Stimulated activated naive CD8-positive, alpha-beta T cell treated with anti-CD3 and anti-CD28 coated beads, Interleukin-15, amount 100 ng/mL, for 72 hours (primary cell): ENCODE measurements at regions not wholly inside any gene's neighbourhood (a gene's known extent, or its start where the extent isn't known, plus 50 kb on each side); places are given as distances from the start of the nearest gene placed in this dataset.

Experiments used
- ATAC-seq: fragments of 150-1000 bp; cut with Tn5 transposase; 2 replicates; pipeline ENCODE4 v1.10.0; 2021; ENCODE audit warnings: mild to moderate bottlenecking, moderate library complexity
- DNase-seq, 2 donors: peaks; one replicate each; pipeline ENCODE4 v3.0.0; 2021 to 2022
- H3K27ac Mint-ChIP-seq, 2 donors: one replicate each; pipeline ENCODE4 v1.8.0; 2022; ENCODE audit warnings: mild to moderate bottlenecking in 2 of 2, mixed read lengths in 2 of 2, moderate library complexity in 2 of 2
- H3K27me3 Mint-ChIP-seq: one replicate; pipeline ENCODE4 v1.8.0; 2022; ENCODE audit warnings: mixed read lengths
- H3K4me1 Mint-ChIP-seq: one replicate; pipeline ENCODE4 v1.8.0; 2022; ENCODE audit warnings: mild to moderate bottlenecking, mixed read lengths
- H3K4me3 Mint-ChIP-seq, 2 donors: one replicate each; pipeline ENCODE4 v1.8.0; 2022; ENCODE audit warnings: mild to moderate bottlenecking in 2 of 2, mixed read lengths in 2 of 2, moderate library complexity in 1 of 2
- H3K9me3 Mint-ChIP-seq, 2 donors: one replicate each; pipeline ENCODE4 v1.8.0; 2022; ENCODE audit warnings: mixed read lengths in 2 of 2

GRCh38 chr5:159385536-159385935 lies 55.2 kb upstream of the IL12B start:
- Mint-ChIP-seq H3K4me1 (no peaks in the 10 kb centered on the region), H3K4me3 (no peak overlapping the region), H3K27ac (no peak overlapping the region), H3K9me3 (peaks cover 56 to 86% of the 10 kb centered on the region in 2 donors), H3K27me3 (no peaks in the 10 kb centered on the region)
- DNase-seq (no peak), ATAC-seq (no peak)

- no peak overlapping the region for H3K4me3 Mint-ChIP-seq
- ATAC-seq (no peak), DNase-seq (no peak)
- peaks cover 57 to 82% of the 10 kb centered on the region in 2 donors for H3K9me3 Mint-ChIP-seq
- no peaks in the 10 kb centered on the region for H3K27me3 Mint-ChIP-seq
- H3K4me1 Mint-ChIP-seq = no peaks in the 10 kb centered on the region
- peak overlapping the region in 1 of 2 donors; percentile 1 for H3K27ac Mint-ChIP-seq
These were observed 55.9 kb upstream of the IL12B start for GRCh38 chr5:159386028-159386711.

- Mint-ChIP-seq H3K4me1 (no peaks in the 10 kb centered on the region), H3K27me3 (peaks cover 16% of the 10 kb centered on the region), H3K9me3 (peaks cover 18 to 28% of the 10 kb centered on the region in 2 donors), H3K4me3 (no peak overlapping the region), H3K27ac (no peak overlapping the region)
- no peak for ATAC-seq
- DNase-seq = no peak
These were observed 62.6 kb upstream of the IL12B start for GRCh38 chr5:159392871-159393270.

- Mint-ChIP-seq H3K27me3 (peaks cover 16% of the 10 kb centered on the region), H3K27ac (no peak overlapping the region), H3K4me3 (no peak overlapping the region), H3K4me1 (no peaks in the 10 kb centered on the region), H3K9me3 (peaks cover 16 to 19% of the 10 kb centered on the region in 2 donors)
- no peak for ATAC-seq
- DNase-seq = no peak
These were observed 63.6 kb upstream of the IL12B start for GRCh38 chr5:159393854-159394274.

GRCh38 chr5:159395202-159395601 lies 64.9 kb upstream of the IL12B start:
- Mint-ChIP-seq H3K27me3 (peaks cover 16% of the 10 kb centered on the region), H3K27ac (no peak overlapping the region), H3K4me1 (no peaks in the 10 kb centered on the region), H3K4me3 (no peak overlapping the region), H3K9me3 (peaks cover 5 to 6% of the 10 kb centered on the region in 2 donors)
- no peak for DNase-seq
- ATAC-seq = no peak

- Mint-ChIP-seq H3K9me3 (no peaks in the 10 kb centered on the region), H3K4me1 (no peaks in the 10 kb centered on the region), H3K27me3 (peaks cover 27% of the 10 kb centered on the region), H3K4me3 (no peak overlapping the region), H3K27ac (no peak overlapping the region)
- ATAC-seq (no peak), DNase-seq (no peak)
These were observed 68.6 kb upstream of the IL12B start for GRCh38 chr5:159398936-159399335.

- peaks cover 40% of the 10 kb centered on the region for H3K27me3 Mint-ChIP-seq
- no peak for DNase-seq
These were observed 70.2 kb upstream of the IL12B start for GRCh38 chr5:159400476-159400875.

GRCh38 chr5:159402311-159402710 lies 72.0 kb upstream of the IL12B start:
- no peak for DNase-seq
- no peak overlapping the region for H3K27ac Mint-ChIP-seq
- no peak overlapping the region for H3K4me3 Mint-ChIP-seq
- H3K27me3 Mint-ChIP-seq = peaks cover 49% of the 10 kb centered on the region
- peaks cover 12% of the 10 kb centered on the region for H3K4me1 Mint-ChIP-seq
- no peaks in the 10 kb centered on the region for H3K9me3 Mint-ChIP-seq
- ATAC-seq = no peak

More at GRCh38 chr5:159400476-159400875, 70.2 kb upstream of the IL12B start:
- no peak overlapping the region for H3K4me3 Mint-ChIP-seq
- ATAC-seq = no peak
- peaks cover 2% of the 10 kb centered on the region for H3K4me1 Mint-ChIP-seq
- H3K9me3 Mint-ChIP-seq = no peaks in the 10 kb centered on the region
- H3K27ac Mint-ChIP-seq = no peak overlapping the region

GRCh38 chr5:159402856-159403255 lies 72.6 kb upstream of the IL12B start:
- H3K4me3 Mint-ChIP-seq = no peak overlapping the region
- peaks cover 54% of the 10 kb centered on the region for H3K27me3 Mint-ChIP-seq
- DNase-seq = no peak
- H3K27ac Mint-ChIP-seq = no peak overlapping the region
- H3K4me1 Mint-ChIP-seq = peaks cover 12% of the 10 kb centered on the region
- H3K9me3 Mint-ChIP-seq = no peaks in the 10 kb centered on the region
- ATAC-seq = no peak

GRCh38 chr5:159403906-159404681 lies 73.8 kb upstream of the IL12B start:
- H3K27ac Mint-ChIP-seq = no peak overlapping the region

GRCh38 chr5:159405611-159406031 lies 75.3 kb upstream of the IL12B start:
- no peak overlapping the region for H3K4me3 Mint-ChIP-seq
- H3K27me3 Mint-ChIP-seq = peaks cover 62% of the 10 kb centered on the region
- H3K4me1 Mint-ChIP-seq = peaks cover 36% of the 10 kb centered on the region
- ATAC-seq (no peak), DNase-seq (no peak)
- H3K27ac Mint-ChIP-seq = no peak overlapping the region
- H3K9me3 Mint-ChIP-seq = no peaks in the 10 kb centered on the region

More at GRCh38 chr5:159403906-159404681, 73.8 kb upstream of the IL12B start:
- no peak for DNase-seq
- Mint-ChIP-seq H3K9me3 (no peaks in the 10 kb centered on the region), H3K4me3 (no peak overlapping the region), H3K4me1 (peaks cover 21% of the 10 kb centered on the region), H3K27me3 (peaks cover 62% of the 10 kb centered on the region)
- ATAC-seq = no peak

GRCh38 chr5:159406571-159406970 lies 76.3 kb upstream of the IL12B start:
- H3K27ac Mint-ChIP-seq = no peak overlapping the region
- ATAC-seq = no peak
- no peaks in the 10 kb centered on the region for H3K9me3 Mint-ChIP-seq
- H3K27me3 Mint-ChIP-seq = peaks cover 59% of the 10 kb centered on the region
- H3K4me1 Mint-ChIP-seq = peaks cover 46% of the 10 kb centered on the region
- DNase-seq = no peak
- no peak overlapping the region for H3K4me3 Mint-ChIP-seq

GRCh38 chr5:159409801-159410200 lies 79.5 kb upstream of the IL12B start:
- Mint-ChIP-seq H3K4me3 (no peak overlapping the region), H3K27ac (peak overlapping the region in 1 of 2 donors; percentile 48)

GRCh38 chr5:159410480-159410879 lies 80.2 kb upstream of the IL12B start:
- H3K4me3 Mint-ChIP-seq = no peak overlapping the region
- no peak overlapping the region for H3K27ac Mint-ChIP-seq
- ATAC-seq (no peak), DNase-seq (no peak)
- H3K9me3 Mint-ChIP-seq = no peaks in the 10 kb centered on the region
- peaks cover 69% of the 10 kb centered on the region for H3K4me1 Mint-ChIP-seq
- H3K27me3 Mint-ChIP-seq = peaks cover 22% of the 10 kb centered on the region

More at GRCh38 chr5:159409801-159410200, 79.5 kb upstream of the IL12B start:
- H3K4me1 Mint-ChIP-seq = peaks cover 71% of the 10 kb centered on the region
- DNase-seq (peak; percentile 40 to 59), ATAC-seq (peak; percentile 79)
- H3K9me3 Mint-ChIP-seq = no peaks in the 10 kb centered on the region
- peaks cover 28% of the 10 kb centered on the region for H3K27me3 Mint-ChIP-seq

GRCh38 chr5:159411115-159411514 lies 80.8 kb upstream of the IL12B start:
- DNase-seq = no peak
- peaks cover 64% of the 10 kb centered on the region for H3K4me1 Mint-ChIP-seq
- H3K9me3 Mint-ChIP-seq = no peaks in the 10 kb centered on the region
- H3K27ac Mint-ChIP-seq = no peak overlapping the region
- no peak overlapping the region for H3K4me3 Mint-ChIP-seq
- H3K27me3 Mint-ChIP-seq = peaks cover 22% of the 10 kb centered on the region
- no peak for ATAC-seq
